GM12878 (cell line): ENCODE measurements at regions not wholly inside any gene's neighbourhood (a gene's known extent, or its start where the extent isn't known, plus 50 kb on each side); places are given as distances from the start of the nearest gene placed in this dataset.

Experiments used
- ATAC-seq: fragments of 200-7000 bp; cut with Tn5 transposase; 3 replicates; pipeline ENCODE4 v1.9.1; 2020; ENCODE audit warnings: mild to moderate bottlenecking, moderate library complexity
- BruUV-seq: library from RNA; stranded (reverse); fragments of 400-500 nt; replicated peaks from 2 replicates; lab custom pipeline; 2021; lab: Mats Ljungman, UMichigan
- CTCF ChIA-PET: fragments of 300-600 bp; sonication (Branson Sonifier 250); formaldehyde crosslinking; extraction: SDS; loops from one replicate; lab custom pipeline; 2021; ENCODE audit warnings: inconsistent platforms; lab: Yijun Ruan, JAX
- POLR2A ChIA-PET: fragments of 350-600 bp; formaldehyde crosslinking; extraction: SDS; loops from one replicate; lab custom pipeline; 2021; ENCODE audit warnings: inconsistent platforms; lab: Charles Lee
- RAD21 ChIA-PET: fragments of 300-600 bp; sonication (Branson Sonifier 250); formaldehyde crosslinking; loops from one replicate; lab custom pipeline; 2023; ENCODE audit warnings: antibody characterized with exemption; ENCODE audit not compliant: unreplicated experiment; lab: Charles Lee
- SMC1A ChIA-PET: fragments of 300-600 bp; sonication (Branson Sonifier 250); formaldehyde crosslinking; loops from one replicate; lab custom pipeline; 2023; ENCODE audit not compliant: unreplicated experiment, uncharacterized antibody; lab: Charles Lee
- DNase-seq: peaks from one replicate; pipeline ENCODE4 v3.0.0-alpha.2; 2011; ENCODE audit warnings: low read depth, low spot score
- FAIRE-seq: peaks from 3 replicates; lab custom pipeline; 2011; peaks lifted over from hg19 to GRCh38; lab: Jason Lieb, UNC
- H2AFZ ChIP-seq: 2 replicates; pipeline ENCODE4 v1.6.0; 2011; ENCODE audit warnings: low read depth, low read length, control low read depth; ENCODE audit not compliant: control insufficient read depth
- H3K27ac ChIP-seq: 2 replicates; pipeline ENCODE4 v1.5.1; 2011; ENCODE audit warnings: control low read depth; ENCODE audit not compliant: control insufficient read depth, insufficient read depth
- H3K27me3 ChIP-seq, 2 experiments: replicated peaks in 1 of 2; 2 replicates each; pipeline versions ENCODE4 v1.6.0 to v1.6.1; 2011; ENCODE audit warnings: low read length in 1 of 2; ENCODE audit not compliant: control insufficient read depth in 2 of 2, insufficient read depth in 2 of 2
- H3K36me3 ChIP-seq, 2 experiments: 2 replicates each; pipeline ENCODE4 v1.5.1; 2011; ENCODE audit warnings: low read length in 1 of 2; ENCODE audit not compliant: control insufficient read depth in 2 of 2, insufficient read depth in 2 of 2
- H3K4me1 ChIP-seq: 2 replicates; pipeline ENCODE4 v1.6.1; 2011; ENCODE audit warnings: mild to moderate bottlenecking, low read length, moderate library complexity, mixed read lengths; ENCODE audit not compliant: control insufficient read depth, insufficient read depth
- H3K4me2 ChIP-seq: 2 replicates; pipeline ENCODE4 v1.6.0; 2011; ENCODE audit warnings: control low read depth; ENCODE audit not compliant: control insufficient read depth, insufficient read depth
- H3K4me3 ChIP-seq: fragments of 200-600 bp; sonication (generic); 2 replicates; pipeline ENCODE4 v1.5.1; 2016
- H3K79me2 ChIP-seq: 2 replicates; pipeline ENCODE4 v1.6.0; 2011; ENCODE audit warnings: low read length; ENCODE audit not compliant: control insufficient read depth, insufficient read depth
- H3K9ac ChIP-seq: 2 replicates; pipeline ENCODE4 v1.8.0; 2011; ENCODE audit warnings: low read length, control low read depth, mixed read lengths; ENCODE audit not compliant: control insufficient read depth, insufficient read depth
- H3K9me3 ChIP-seq: replicated peaks from 3 replicates; pipeline ENCODE4 v1.5.1; 2011; ENCODE audit warnings: mild to moderate bottlenecking, low read length; ENCODE audit not compliant: control insufficient read depth, insufficient read depth
- H4K20me1 ChIP-seq: 2 replicates; pipeline ENCODE4 v1.6.0; 2011; ENCODE audit not compliant: control insufficient read depth, insufficient read depth
- ASH2L ChIP-seq: fragments of 300-600, 200-600 bp; sonication (generic); IDR thresholded peaks from 2 replicates; pipeline ENCODE4 v1.6.1; 2017; ENCODE audit warnings: low read depth, mild to moderate bottlenecking, borderline replicate concordance
- BMI1 ChIP-seq: fragments of 450-650 bp; IDR thresholded peaks from 2 replicates; pipeline ENCODE4 v1.6.1; 2016; ENCODE audit warnings: mild to moderate bottlenecking, moderate library complexity, borderline replicate concordance
- HDAC6 ChIP-seq: fragments of 200-600 bp; sonication (generic); IDR thresholded peaks from one replicate; pipeline ENCODE4 v1.8.0; 2017; ENCODE audit warnings: antibody characterized with exemption; ENCODE audit not compliant: unreplicated experiment
- IRF5 ChIP-seq: fragments of 450-650 bp; IDR thresholded peaks from 2 replicates; pipeline ENCODE4 v1.6.1; 2017; ENCODE audit warnings: borderline replicate concordance
- NFXL1 ChIP-seq: fragments of 450-650 bp; IDR thresholded peaks from 2 replicates; pipeline ENCODE4 v1.6.1; 2017; ENCODE audit warnings: antibody characterized with exemption, mild to moderate bottlenecking, borderline replicate concordance
- PRDM15 ChIP-seq: fragments of 450-650 bp; formaldehyde crosslinking; IDR thresholded peaks from 2 replicates; pipeline ENCODE4 v1.4.0; 2020; ENCODE audit warnings: mild to moderate bottlenecking, moderate library complexity
- RAD21 ChIP-seq: IDR thresholded peaks from 2 replicates; pipeline ENCODE4 v1.6.1; 2011; ENCODE audit warnings: mild to moderate bottlenecking, low read depth, low read length, moderate library complexity; ENCODE audit not compliant: insufficient read depth
- TAF1 ChIP-seq: IDR thresholded peaks from 2 replicates; pipeline ENCODE4 v1.6.1; 2011; ENCODE audit warnings: mild to moderate bottlenecking, low read depth, low read length, borderline replicate concordance
- TCF12 ChIP-seq: IDR thresholded peaks from 2 replicates; pipeline ENCODE4 v1.6.1; 2011; ENCODE audit warnings: low read depth, mild to moderate bottlenecking, low read length
- ZBTB33 ChIP-seq: fragments of 450-650 bp; IDR thresholded peaks from 2 replicates; pipeline ENCODE4 v1.6.1; 2017; ENCODE audit warnings: mild to moderate bottlenecking
- ZNF384 ChIP-seq: IDR thresholded peaks from 2 replicates; pipeline ENCODE4 v1.6.1; 2012; ENCODE audit warnings: low read depth, mild to moderate bottlenecking, low read length, improper control_type of control experiment, borderline replicate concordance
- WGBS: methylation state at CpG from one replicate; pipeline ENCODE4 v1.1.6; 2016; ENCODE audit warnings: low lambda C conversion rate; ENCODE audit not compliant: insufficient replicate concordance, insufficient coverage; ENCODE audit errors: missing lambda C conversion rate; 5-methylcytosine and 5-hydroxymethylcytosine counted together
- in situ Hi-C: fragments of 300-500 bp; cut with MboI; formaldehyde crosslinking; loops from 9 replicates; pipeline ENCODE4 v1.14.3; 2018; ENCODE audit warnings: mixed read lengths
- intact Hi-C: fragments of 100-400 bp; cut with micrococcal nuclease; formaldehyde crosslinking; loops from one replicate; pipeline ENCODE4 v1.14.2; 2022; ENCODE audit not compliant: unreplicated experiment

- TF ChIP-seq PRDM15 (no peak), TCF12 (no peak), IRF5 (no peak), BMI1 (no peak), TAF1 (no peak), ZBTB33 (no peak)
Measured at GRCh38 chr3:82561784-82562183, 800.3 kb upstream of the GBE1 start (continued).

- BruUV-seq, result no TSS peak
- ATAC-seq (no peak), DNase-seq (no peak), FAIRE-seq (no peak)
- SMC1A ChIA-PET, result no interaction called here
- no peaks in the 10 kb centered on the region for H3K36me3 ChIP-seq
- in situ Hi-C loops (no loop called here), intact Hi-C loops (no loop called here)
- RAD21 ChIA-PET, result no interaction called here
- no peaks in the 10 kb centered on the region for H3K27me3 ChIP-seq
- H3K9me3 ChIP-seq, result no peaks in the 10 kb centered on the region
- no peak for TF ChIP-seq NFXL1
- TF ChIP-seq ZNF384, result no peak
- no peak for TF ChIP-seq HDAC6
- no peak for TF ChIP-seq ASH2L
- no peak for TF ChIP-seq RAD21
- CTCF ChIA-PET, result no interaction called here
- no peak overlapping the region for H3K27ac ChIP-seq
- H2AFZ ChIP-seq, result no peak overlapping the region
- H4K20me1 ChIP-seq, result no peaks in the 10 kb centered on the region
- POLR2A ChIA-PET, result no interaction called here
- H3K4me1 ChIP-seq, result no peaks in the 10 kb centered on the region
- H3K4me3 ChIP-seq, result no peak overlapping the region
- no peaks in the 10 kb centered on the region for H3K79me2 ChIP-seq
- H3K9ac ChIP-seq, result no peak overlapping the region
- no peak overlapping the region for H3K4me2 ChIP-seq
- WGBS, result 0% methylated on average over 1 of the region's 1 CpG
Measured at GRCh38 chr3:82558081-82558480, 796.6 kb upstream of the GBE1 start.
